CD4-positive, alpha-beta T cell (primary cell): ENCODE measurements at regions not wholly inside any gene's neighbourhood (a gene's known extent, or its start where the extent isn't known, plus 50 kb on each side); places are given as distances from the start of the nearest gene placed in this dataset.

Source experiments
- ATAC-seq: fragments of 200-7000 bp; cut with Tn5 transposase; one replicate; pipeline ENCODE4 v1.10.0; 2022; ENCODE audit warnings: mild to moderate bottlenecking; ENCODE audit not compliant: poor library complexity
- CTCF ChIA-PET: fragments of 350-600 bp; sonication (Branson Sonifier 250); formaldehyde crosslinking; loops from one replicate; lab custom pipeline; 2021; ENCODE audit warnings: antibody characterized with exemption, inconsistent platforms; lab: Charles Lee
- POLR2A ChIA-PET: fragments of 350-600 bp; sonication (Branson Sonifier 250); formaldehyde crosslinking; loops from one replicate; lab custom pipeline; 2021; ENCODE audit warnings: antibody characterized with exemption, inconsistent platforms; lab: Charles Lee
- DNase-seq, 14 experiments: peaks; one replicate each; pipeline ENCODE4 v3.0.0-alpha.2; 2013 to 2020; ENCODE audit warnings: mixed read lengths in 2 of 14
- H3K27ac ChIP-seq, 2 donors: one replicate each; pipeline versions ENCODE4 v1.5.1 to v1.7.0; 2013; ENCODE audit warnings: low read length in 2 of 2, low read depth in 1 of 2, mild to moderate bottlenecking in 1 of 2
- H3K27me3 ChIP-seq, 2 experiments: 1 replicate in 1 of 2; 2 replicates in 1 of 2; pipeline versions ENCODE4 v1.6.1 to v1.7.0; 2013; ENCODE audit warnings: low read length in 2 of 2, control low read depth in 1 of 2, mild to moderate bottlenecking in 1 of 2, moderate library complexity in 1 of 2; ENCODE audit not compliant: insufficient read depth in 2 of 2, control insufficient read depth in 1 of 2
- H3K36me3 ChIP-seq: one replicate; pipeline ENCODE4 v1.6.1; 2013; ENCODE audit warnings: low read length, control low read depth; ENCODE audit not compliant: insufficient read depth
- H3K4me1 ChIP-seq: one replicate; pipeline ENCODE4 v1.6.1; 2013; ENCODE audit warnings: low read length, control low read depth; ENCODE audit not compliant: insufficient read depth
- H3K4me3 ChIP-seq: one replicate; pipeline ENCODE4 v1.5.1; 2013; ENCODE audit warnings: mild to moderate bottlenecking, low read length, moderate library complexity
- H3K9me3 ChIP-seq, 2 experiments: 1 replicate in 1 of 2; 2 replicates in 1 of 2; pipeline versions ENCODE4 v1.6.1 to v1.7.0; 2013; ENCODE audit warnings: low read length in 2 of 2, mild to moderate bottlenecking in 2 of 2, control low read depth in 1 of 2, moderate library complexity in 1 of 2; ENCODE audit not compliant: control insufficient read depth in 1 of 2, insufficient read depth in 1 of 2
- H3K27ac Mint-ChIP-seq: one replicate; pipeline ENCODE4 v1.8.0; 2020; ENCODE audit warnings: mixed read lengths
- H3K27me3 Mint-ChIP-seq: one replicate; pipeline ENCODE4 v1.8.0; 2021; ENCODE audit warnings: mixed read lengths
- H3K36me3 Mint-ChIP-seq: one replicate; pipeline ENCODE4 v1.8.0; 2021; ENCODE audit warnings: low read depth, mixed read lengths
- H3K4me1 Mint-ChIP-seq: one replicate; pipeline ENCODE4 v1.8.0; 2021; ENCODE audit warnings: low read depth, mixed read lengths
- H3K4me3 Mint-ChIP-seq: one replicate; pipeline ENCODE4 v1.8.0; 2020; ENCODE audit warnings: mild to moderate bottlenecking, mixed read lengths
- H3K9me3 Mint-ChIP-seq: one replicate; pipeline ENCODE4 v1.8.0; 2020; ENCODE audit warnings: mixed read lengths
- CTCF ChIP-seq: fragments of 200-600 bp; IDR thresholded peaks from one replicate; pipeline ENCODE4 v1.8.0; 2022; ENCODE audit warnings: antibody characterized with exemption, mild to moderate bottlenecking
- intact Hi-C, 2 experiments: fragments of 100-400 bp; cut with DNase I in 1 of 2; cut with micrococcal nuclease in 1 of 2; formaldehyde crosslinking; loops; one replicate each; pipeline versions ENCODE4 v1.15.1 to v1.9.0; 2023 to 2025; cut with DNase I, micrococcal nuclease

GRCh38 chr5:63894690-63895089 is 67.6 kb downstream of the HTR1A start:
- Histone ChIP-seq H3K27ac (no peak overlapping the region), H3K27me3 (no peaks in the 10 kb centered on the region), H3K4me1 (no peaks in the 10 kb centered on the region), H3K9me3 (no peaks in the 10 kb centered on the region), H3K36me3 (no peaks in the 10 kb centered on the region), H3K4me3 (no peak overlapping the region)
- Mint-ChIP-seq H3K27ac (no peak overlapping the region), H3K9me3 (peaks cover 4% of the 10 kb centered on the region), H3K36me3 (no peaks in the 10 kb centered on the region), H3K27me3 (no peaks in the 10 kb centered on the region), H3K4me3 (no peak overlapping the region), H3K4me1 (no peaks in the 10 kb centered on the region)
- CTCF ChIA-PET: no interaction called here
- DNase-seq: no peak
- no peak for TF ChIP-seq CTCF
- POLR2A ChIA-PET: no interaction called here
- no peak for ATAC-seq
- intact Hi-C loops: no loop called here

- no peak for TF ChIP-seq CTCF
- Mint-ChIP-seq H3K36me3 (no peaks in the 10 kb centered on the region), H3K9me3 (peaks cover 3% of the 10 kb centered on the region), H3K27me3 (no peaks in the 10 kb centered on the region), H3K4me3 (no peak overlapping the region), H3K27ac (no peak overlapping the region), H3K4me1 (no peaks in the 10 kb centered on the region)
- DNase-seq: no peak
- H3K27me3 ChIP-seq: no peaks in the 10 kb centered on the region
- peaks cover 0 to 4% of the 10 kb centered on the region in 2 experiments for H3K9me3 ChIP-seq
- CTCF ChIA-PET: no interaction called here
- POLR2A ChIA-PET: no interaction called here
- ATAC-seq: no peak
- no peaks in the 10 kb centered on the region for H3K36me3 ChIP-seq
- H3K27ac ChIP-seq: no peak overlapping the region
- intact Hi-C loops: no loop called here
- H3K4me1 ChIP-seq: no peaks in the 10 kb centered on the region
- no peak overlapping the region for H3K4me3 ChIP-seq
These were observed 83.5 kb downstream of the HTR1A start for GRCh38 chr5:63878788-63879187.

- Mint-ChIP-seq H3K4me3 (no peak overlapping the region), H3K9me3 (peaks cover 3% of the 10 kb centered on the region), H3K27me3 (no peaks in the 10 kb centered on the region), H3K4me1 (no peaks in the 10 kb centered on the region), H3K27ac (no peak overlapping the region), H3K36me3 (no peaks in the 10 kb centered on the region)
- no peak for TF ChIP-seq CTCF
- intact Hi-C loops: no loop called here
- no peak overlapping the region for H3K27ac ChIP-seq
- POLR2A ChIA-PET: no interaction called here
- peaks cover 0 to 4% of the 10 kb centered on the region in 2 experiments for H3K9me3 ChIP-seq
- ATAC-seq (no peak), DNase-seq (no peak)
- H3K4me1 ChIP-seq: no peaks in the 10 kb centered on the region
- no peak overlapping the region for H3K4me3 ChIP-seq
- CTCF ChIA-PET: no interaction called here
- H3K27me3 ChIP-seq: no peaks in the 10 kb centered on the region
- H3K36me3 ChIP-seq: no peaks in the 10 kb centered on the region
These were observed 84.3 kb downstream of the HTR1A start for GRCh38 chr5:63877961-63878360.
